Lung microvascular endothelial cell (primary cell): ENCODE measurements at regions not wholly inside any gene's neighbourhood (a gene's known extent, or its start where the extent isn't known, plus 50 kb on each side); places are given as distances from the start of the nearest gene placed in this dataset.
"Not testable (repeated sequence)": the region's sequence is repeated elsewhere in the genome, so short reads cannot be mapped to it uniquely, and the experiment has no call there.

Source experiments
- DNase-seq, 2 donors: peaks; one replicate each; pipeline versions ENCODE4 v3.0.0 to v3.0.0-alpha.2; 2010; ENCODE audit warnings: low read depth in 2 of 2

DNA sequence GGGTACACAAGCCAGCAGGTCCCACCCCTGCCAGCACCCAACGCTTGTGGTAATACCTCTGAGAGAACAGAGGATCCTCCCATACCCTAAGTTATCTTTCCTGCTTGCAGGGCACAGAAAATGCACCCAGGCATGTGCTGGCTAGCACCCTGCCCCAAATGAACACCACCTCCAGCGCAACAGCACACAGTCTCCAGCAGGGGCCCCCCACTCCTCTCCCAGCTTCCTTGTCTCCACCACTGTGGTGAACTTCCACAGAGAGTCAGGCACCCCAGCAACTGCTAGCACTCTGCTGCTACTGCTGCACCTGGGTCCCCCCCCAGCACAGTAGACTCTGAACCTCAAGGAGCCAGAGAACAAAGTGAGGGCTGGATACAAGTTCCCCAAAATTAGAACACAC is 216.8 kb upstream of the CNTNAP5 start:
- no peak for DNase-seq

DNA sequence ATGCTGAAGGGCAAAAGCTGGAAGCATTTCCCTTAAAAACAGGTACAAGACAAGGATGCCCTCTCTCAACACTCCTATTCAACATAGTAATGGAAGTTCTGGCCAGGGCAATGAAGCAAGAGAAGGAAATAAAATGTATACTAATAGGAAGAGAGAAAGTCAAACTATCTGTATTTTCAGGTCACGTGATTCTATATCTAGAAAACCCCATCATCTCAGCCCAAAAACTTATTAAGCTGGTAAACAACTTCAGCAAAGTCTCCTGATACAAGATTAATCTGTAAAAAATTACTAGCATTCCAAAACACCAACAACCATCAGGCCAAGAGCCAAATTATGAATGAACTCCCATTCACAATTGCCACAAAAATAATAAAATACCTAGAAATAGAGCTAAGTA is 213.2 kb upstream of the CNTNAP5 start:
- DNase-seq, result no peak

DNA sequence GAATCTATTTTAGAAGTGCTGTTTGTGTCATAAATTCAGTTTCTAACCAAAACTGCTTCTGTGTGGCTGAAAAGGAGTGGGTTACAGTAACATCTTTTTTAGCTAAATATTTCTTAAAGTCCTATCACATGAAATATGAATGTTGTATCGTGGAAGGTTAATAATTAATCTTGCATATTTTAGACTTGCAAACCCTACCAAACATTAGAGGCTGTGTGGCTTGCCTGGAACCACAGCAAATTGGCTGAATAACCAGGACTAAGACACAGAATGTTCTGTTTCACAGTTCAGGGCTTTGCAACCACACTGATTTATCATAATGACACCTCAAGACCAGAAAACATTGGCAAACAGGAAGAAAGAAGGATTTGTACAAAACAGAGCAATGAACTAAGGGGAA is 208.9 kb upstream of the CNTNAP5 start:
- DNase-seq, result no peak

DNA sequence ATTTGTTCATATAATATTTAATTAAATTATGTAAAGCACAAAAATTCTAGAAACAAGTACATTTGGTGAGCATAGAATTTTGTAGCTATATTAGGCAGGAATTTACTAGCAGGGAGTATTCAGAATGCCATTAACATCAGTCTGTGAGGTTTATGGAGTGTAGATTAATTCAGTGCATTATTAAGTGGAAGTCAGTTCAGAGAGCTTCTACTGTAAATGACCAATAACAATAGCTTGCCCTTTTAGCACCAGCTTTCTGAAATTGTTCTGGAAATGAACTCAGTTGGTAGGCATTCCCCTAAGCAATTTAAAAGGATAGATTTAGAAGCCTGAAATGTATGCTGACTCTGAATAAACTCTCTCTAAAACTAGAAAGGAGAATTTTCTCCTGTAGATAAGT is 208.2 kb upstream of the CNTNAP5 start:
- no peak for DNase-seq

DNA sequence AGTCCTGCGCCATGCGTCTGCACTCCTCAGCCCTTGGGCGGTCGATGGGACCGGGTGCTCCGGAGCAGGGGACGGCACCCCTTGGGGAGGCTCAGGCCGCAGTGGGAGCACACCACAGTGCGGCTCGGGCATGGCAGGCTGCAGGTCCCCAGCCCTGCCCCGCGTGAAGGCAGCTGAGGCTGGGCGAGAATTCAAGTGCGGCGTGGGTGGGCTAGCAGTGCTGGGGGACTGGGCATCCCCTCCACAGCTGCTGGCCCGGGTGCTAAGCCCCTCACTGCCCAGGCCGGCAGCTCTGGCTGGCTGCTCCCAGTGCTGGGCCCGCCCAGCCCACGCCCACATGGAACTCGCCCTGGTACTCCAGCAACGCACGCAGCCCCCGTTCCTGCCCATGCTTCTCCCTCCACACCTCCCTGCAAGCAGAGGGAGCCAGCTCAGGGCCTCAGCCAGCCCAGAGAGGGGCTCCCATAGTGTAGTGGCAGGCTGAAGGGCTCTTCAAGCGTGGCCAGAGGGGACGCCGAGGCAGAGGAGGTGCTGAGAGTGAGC is 198.3 kb upstream of the CNTNAP5 start:
- DNase-seq, result no peak

DNA sequence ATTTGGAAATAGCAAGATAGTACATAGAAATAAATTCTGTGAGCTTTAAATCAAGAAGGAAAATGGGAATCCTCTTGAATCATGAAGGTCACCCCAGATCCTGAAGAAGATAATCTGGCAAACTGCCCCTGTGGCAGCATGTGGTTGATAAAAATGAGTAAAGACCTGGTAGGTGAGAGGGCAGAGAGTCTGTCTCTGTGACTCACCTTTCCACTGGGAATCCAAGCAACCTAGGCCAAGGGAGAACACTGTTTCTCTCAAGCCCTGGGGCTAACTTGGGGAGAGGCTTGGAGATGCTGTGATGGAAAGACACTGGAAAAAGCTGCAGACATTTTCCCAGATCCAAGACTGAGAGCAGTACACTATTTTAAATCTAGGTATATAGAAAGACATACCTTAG is 185.8 kb upstream of the CNTNAP5 start:
- no peak for DNase-seq

DNA sequence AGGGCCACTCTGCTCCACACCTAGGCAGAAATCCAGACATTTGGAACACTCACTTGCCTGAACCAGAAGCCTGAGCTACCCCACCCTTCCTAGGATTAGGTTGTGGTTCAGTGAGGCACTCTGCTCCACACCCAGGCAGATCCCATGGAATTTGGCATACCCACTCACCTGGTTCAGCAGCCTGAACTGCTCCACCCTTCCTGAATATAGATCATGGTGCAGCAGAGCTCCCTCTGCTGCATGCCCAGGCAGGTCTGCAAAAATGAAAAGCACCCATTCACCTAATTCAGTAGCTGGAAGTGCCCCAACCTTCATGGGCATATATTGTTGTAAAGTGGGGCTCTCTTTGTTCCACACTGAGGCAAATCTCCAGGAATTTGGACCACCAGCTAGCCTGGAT is 185.1 kb upstream of the CNTNAP5 start:
- no peak for DNase-seq

DNA sequence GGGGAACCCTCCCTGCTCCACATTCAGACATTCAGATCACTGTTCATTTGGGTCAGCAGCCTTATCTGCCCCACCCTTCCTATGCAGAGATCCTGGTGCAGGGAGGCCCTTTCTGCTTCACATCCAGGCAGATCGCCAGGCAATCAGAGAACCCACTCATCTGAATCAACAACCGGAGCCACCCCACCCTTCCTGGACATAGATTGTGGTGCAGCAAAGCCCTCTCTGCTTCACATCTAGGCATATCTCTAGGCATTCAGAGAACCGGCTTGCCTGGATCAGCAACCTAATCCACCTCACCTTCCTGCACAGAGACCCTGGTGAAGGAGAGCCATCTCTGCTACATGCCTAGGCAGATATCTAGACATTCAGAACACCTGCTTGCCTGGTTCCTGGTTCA is 184.5 kb upstream of the CNTNAP5 start:
- DNase-seq, result no peak

DNA sequence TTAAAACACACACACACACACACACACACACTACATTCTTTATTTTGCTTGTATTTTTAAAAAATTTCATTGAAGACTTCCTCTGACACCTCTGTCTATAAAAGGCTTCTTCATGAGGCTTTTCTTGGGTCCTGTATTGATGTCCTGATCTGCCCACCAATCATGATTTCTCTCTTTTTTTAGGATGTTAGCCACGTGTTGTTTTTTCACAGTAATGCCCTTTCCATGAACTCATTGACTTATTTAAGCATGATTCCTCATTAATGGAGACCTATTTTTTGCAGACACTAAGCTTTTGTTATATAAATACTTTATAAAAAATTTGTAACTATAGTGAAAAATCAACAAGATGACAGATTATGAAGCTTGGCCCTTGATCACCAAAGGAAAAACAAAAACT is 173.8 kb upstream of the CNTNAP5 start:
- DNase-seq, result no peak

DNA sequence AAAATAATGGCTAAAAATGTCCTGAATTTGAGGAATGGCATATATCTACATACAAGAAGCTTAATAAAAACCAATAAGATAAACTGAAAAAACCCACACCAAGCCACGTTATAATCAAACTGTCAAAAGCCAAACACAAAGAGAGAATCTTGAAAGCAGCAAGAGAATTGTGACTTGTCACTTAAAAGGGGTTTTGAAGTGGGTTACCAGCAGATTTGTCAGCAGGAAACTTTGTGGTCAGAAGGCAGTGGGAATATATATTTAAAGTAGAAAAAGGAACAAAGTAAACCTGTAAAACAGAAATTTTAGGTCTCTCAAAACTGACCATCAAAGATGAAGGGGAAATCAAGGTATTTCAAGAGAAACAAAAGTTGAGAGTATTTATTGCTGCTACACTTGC is 171.9 kb upstream of the CNTNAP5 start:
- DNase-seq, result no peak

DNA sequence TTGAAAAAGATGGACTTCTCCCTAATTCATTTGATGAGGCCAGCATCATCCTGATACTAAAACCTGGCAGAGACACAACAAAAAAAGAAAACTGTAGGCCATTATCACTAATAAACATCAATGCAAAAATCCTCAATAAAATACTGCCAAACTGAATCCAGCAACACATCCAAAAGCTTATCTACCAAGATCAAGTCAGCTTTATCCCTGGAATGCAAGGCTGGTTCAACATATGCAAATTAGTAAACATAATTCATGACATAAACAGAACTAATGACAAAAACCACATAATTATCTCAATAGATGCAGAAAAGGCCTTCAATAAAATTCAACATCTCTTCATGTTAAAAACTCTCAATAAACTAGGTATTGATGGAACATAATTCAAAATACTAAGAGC is 166.1 kb upstream of the CNTNAP5 start:
- not testable (repeated sequence) for DNase-seq

DNA sequence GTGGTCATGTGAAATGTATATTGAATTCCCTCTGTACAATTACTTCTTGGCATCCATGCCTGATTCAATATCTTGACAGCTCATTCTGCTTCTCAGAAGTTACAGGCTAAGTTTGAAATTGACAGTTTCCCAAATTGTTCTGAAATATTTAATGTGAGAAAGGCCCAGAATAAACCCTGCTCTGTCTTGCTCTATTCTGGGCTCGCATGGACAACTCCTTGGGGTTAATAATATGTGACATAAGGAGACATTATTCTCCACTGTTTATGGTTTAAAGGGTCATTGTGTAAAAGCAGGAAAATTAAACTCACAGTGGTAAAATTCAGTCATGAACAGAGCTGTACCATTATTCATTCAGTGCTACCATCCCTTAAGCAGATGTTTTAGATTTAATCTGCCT is 160.7 kb upstream of the CNTNAP5 start:
- DNase-seq, result no peak

DNA sequence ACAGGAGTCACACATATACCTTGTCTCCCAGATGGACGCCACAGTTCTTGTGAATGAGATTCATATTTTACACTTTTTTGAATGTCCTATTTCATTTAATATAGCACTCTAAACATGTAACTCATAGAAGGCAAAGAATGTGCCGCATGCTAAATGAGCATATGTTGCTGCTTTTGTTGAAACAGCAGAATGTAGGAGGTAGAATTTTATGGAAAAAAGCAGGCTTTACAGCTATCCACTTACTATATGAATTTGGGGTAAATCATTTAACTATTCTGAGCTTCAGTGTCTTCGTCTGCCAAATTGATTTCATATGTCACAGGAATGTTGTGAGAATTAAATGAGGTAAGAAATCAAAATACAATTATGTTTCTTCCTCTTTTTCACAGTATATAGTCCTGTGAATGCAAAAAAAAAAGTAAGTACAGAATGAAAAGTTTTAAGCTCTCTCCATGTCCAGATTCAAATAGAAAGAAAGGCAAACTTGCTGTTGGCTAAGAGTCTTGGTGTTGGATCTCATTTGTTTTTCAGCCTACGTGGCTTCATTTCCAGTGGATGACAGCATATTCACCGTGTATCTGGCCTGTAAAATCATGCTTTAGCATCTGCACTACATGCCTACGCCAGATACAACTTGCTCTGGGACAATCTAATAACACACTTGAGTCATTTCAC is 154.7 kb upstream of the CNTNAP5 start:
- no peak for DNase-seq

DNA sequence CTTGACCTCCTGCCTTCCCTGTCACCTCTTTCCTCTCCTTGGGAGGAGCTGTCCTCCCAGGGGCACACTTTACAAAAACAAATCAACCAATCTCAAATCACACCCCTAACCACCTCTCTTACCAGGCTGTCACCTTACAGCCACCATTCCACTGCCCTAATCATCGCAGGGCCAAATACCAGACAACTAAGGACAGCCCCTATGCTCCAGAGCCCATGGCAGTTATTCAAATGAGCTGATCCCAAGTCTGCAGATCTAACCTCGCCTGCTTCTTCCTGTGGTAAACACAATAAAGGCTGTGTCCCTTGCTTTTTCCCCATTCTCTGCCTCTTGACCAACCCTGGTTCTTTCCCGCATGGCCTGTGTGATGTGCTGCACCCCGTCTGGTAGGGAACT is 154.2 kb upstream of the CNTNAP5 start:
- DNase-seq, result no peak

DNA sequence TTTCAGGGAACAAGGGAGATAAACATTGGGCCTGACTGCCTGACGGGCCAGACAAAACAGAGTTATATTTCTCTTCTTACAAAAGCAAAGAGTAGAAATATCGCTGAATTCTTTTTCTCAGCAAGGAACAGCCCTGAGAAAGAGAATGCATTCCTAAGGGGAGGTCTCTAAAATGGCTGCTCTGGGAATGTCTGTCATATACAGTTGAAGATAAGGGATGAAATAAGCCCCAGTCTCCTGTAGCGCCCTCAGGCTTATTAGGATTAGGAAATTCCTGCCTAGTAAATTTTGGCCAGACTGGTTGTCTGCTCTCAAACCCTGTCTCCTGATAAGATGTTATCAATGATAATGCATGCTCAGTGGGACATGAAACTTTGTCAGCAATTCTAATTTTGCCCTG is 134.9 kb upstream of the CNTNAP5 start:
- no peak for DNase-seq

DNA sequence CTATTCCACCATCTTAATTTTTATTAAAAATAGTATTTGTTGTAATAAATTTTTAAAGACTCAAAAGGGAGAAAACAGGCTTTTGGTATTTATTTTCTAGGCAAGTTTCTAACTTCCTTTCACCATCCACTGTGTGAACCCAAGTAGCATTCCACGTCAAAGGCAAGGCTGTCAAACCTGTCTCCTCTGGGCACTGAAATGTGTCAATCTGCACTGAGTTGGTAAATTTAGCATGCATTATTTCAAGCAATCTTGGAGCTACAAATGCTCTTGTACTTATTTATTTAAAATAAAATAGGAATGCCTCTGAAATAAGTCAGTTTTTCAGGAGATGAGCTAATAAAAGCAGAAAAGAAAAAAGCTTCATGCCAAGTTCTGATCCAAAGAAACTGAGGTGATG is 130.9 kb upstream of the CNTNAP5 start:
- DNase-seq, result no peak

DNA sequence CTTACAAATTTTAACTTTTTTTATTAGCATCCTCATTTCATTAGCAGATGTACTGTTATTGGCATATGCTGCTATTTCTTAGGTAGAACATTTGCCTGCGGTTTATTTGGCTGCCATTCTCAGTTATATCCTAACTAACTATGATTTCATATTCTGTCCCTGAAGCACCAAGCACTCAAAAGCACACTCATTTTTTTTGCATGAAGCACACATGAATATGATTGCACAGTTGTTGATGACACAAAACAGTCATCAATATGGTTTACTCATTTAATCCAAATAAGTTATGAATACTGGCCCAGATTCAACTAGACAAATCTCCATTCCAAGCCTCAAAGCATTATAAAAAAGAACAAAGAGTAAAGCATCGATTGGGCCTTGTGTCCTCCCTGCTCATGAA is 129.4 kb upstream of the CNTNAP5 start:
- DNase-seq, result no peak

DNA sequence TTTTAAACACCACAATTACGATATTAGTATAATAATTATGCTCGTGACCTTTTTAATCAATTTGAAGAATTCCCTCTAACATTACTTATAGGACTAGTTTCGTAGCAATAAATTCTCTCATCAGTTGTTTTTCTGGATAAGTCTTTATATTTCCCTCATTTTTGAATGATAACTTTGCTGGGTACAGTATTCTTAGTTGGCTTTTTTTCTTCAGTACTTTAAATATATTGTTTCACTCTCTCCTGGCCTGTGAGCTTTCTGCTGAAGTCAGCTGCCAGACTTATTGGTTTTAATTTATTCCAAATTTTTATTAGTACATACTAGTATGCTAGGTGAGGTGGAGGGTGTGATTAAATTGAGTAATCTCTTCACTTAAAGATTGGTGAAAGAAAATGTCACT is 123.8 kb upstream of the CNTNAP5 start:
- DNase-seq, result no peak

DNA sequence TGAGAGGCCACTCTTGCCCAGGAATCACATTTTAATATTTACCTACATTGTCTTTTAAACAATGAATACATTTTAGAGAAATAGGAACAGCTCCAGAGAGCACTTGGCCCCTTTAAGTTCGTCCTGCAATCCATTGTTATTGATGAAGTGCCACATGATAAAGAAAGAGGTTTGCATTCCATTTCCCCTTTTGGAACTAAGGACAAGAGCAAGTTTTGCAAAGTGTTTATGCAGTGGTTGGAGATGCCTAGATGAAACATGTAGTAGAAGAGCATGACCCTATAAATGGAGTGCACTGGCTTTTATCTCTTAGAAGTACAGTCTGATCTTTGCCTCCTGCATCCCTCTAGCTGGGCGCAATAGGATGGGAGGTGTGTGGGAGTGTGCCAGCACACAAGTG is 118.7 kb upstream of the CNTNAP5 start:
- no peak for DNase-seq

DNA sequence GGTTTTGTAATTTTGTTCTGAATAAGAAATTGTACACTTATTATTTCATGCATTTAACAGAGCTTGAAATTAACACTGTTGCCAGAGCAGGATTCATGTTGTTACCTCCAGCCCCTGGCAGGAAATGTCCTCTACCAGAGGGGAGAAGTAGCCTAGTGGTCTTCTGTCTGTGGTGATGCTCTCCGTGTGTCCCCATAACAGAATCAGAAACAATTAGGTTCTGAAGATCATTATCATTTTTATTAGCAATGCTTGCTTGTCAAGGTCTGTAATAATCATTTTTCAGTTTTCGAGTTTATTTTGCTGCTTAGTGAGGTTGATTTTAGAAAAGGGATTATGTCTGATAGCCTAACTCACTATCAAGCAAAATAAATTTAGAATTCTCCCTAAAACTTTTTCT is 116.6 kb upstream of the CNTNAP5 start:
- DNase-seq, result no peak

DNA sequence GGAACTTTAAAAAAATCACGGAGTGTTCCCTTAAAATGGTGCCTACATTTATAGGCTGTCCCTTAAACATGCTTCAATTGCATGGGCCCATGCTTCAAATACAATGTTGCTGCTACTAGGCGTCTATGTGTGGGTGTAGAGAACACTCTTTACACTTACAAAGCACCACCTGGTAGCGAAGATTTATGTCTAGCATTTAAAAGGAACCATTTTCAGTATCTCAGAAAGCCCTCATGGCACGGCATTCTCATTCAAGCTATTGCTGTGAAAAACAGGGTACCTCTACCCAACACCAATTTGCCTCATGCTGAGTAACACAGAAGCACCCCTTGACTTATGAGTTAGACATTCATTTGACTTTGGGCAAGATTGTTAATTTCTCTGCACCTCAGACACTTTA is 112.9 kb upstream of the CNTNAP5 start:
- DNase-seq, result no peak

DNA sequence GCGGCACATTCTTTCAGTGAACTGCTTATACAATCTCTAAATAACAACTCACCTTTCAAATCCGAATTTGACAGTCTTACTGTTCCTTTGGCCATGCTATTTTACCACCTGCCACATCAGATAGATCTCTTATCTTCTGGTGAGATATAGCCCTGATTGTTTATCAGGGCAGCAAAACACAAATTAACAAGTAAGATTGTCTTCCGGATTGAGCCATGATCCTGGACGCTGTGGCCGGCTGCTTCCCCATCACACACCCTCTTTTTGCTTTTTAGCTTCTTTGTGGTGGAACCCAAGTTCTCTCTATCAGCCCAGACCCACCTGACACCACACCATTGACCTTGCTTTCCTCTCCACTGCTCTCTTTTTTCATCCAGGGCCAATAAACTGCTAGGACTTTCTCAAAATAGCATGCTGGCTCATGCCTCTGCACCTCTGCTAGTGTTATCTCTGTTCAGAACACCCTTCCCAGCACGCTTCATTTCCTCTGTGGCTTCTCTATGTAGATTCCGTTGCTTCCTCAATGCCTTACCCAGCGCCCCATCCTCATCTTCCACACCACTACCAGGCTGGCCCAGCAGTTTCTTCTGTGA is 111.8 kb upstream of the CNTNAP5 start:
- DNase-seq, result no peak

DNA sequence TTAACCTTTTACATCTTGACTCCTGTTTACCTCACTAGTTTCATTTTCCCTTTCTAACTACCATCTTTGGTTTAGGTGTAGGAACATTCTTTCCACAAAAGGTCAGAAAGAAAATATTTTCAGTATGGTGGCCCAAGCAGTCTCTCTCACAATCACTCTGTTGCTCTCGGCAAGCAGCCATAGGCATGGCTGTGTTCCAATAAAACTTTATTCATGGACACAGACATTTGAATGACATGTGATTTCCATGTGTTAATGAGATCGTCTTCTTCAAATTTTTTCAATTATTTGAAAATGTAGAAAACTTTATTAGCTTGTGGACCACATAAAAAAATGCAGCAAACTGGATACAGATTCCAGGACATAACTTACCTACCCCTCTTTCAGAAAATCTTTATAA is 109.7 kb upstream of the CNTNAP5 start:
- DNase-seq, result no peak

DNA sequence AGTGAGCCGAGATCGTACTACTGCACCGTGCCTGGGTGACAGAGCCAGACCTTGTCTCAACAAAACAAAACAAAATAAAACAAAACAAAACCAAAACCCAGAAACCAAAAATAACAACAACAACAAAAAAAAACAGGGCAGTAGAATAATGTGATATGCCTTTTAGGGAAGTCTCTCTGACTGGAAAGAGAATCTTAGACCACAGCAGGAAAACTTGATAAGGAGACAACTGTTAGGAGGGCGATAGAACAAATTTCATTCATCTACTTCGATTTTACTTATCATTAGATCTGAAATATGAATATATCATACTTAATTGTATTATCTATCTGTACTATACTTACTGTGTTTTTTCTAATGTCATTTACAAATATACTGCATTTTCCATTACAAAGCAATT is 109.0 kb upstream of the CNTNAP5 start:
- no peak for DNase-seq
